Kidney capillary endothelial cell (primary cell): ENCODE measurements at regions not wholly inside any gene's neighbourhood (a gene's known extent, or its start where the extent isn't known, plus 50 kb on each side); places are given as distances from the start of the nearest gene placed in this dataset.
"Not testable (repeated sequence)": the region's sequence is repeated elsewhere in the genome, so short reads cannot be mapped to it uniquely, and the experiment has no call there.

Experiments
- DNase-seq: peaks from one replicate; pipeline ENCODE4 v3.0.0-alpha.2; 2018; ENCODE audit warnings: low spot score

DNA sequence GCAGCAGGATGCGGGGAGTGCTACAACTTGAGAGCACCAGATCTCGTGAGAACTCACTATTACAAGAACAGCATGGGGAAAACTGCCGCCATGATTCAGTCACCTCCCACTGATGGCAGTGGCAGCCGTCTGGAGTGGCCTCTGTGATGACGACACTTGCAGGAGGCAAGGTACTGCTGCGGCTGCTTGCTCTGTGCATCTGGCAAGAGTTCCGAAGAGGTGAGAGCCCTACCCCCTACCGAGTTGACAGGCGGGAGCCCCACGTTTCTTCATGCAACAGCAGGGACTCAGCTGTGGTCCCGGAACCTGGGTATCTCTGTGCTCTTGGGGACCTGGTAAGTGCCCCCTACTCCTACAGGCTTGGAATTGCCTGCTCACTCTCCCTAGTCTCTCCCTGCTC is 1672.7 kb upstream of the TMEFF2 start:
- DNase-seq = no peak

- DNase-seq = no peak
Measured at GRCh38 chr2:193861557-193861956, 1666.8 kb upstream of the TMEFF2 start.

- no peak for DNase-seq
Measured at GRCh38 chr2:193847991-193848390, 1653.3 kb upstream of the TMEFF2 start.

DNA sequence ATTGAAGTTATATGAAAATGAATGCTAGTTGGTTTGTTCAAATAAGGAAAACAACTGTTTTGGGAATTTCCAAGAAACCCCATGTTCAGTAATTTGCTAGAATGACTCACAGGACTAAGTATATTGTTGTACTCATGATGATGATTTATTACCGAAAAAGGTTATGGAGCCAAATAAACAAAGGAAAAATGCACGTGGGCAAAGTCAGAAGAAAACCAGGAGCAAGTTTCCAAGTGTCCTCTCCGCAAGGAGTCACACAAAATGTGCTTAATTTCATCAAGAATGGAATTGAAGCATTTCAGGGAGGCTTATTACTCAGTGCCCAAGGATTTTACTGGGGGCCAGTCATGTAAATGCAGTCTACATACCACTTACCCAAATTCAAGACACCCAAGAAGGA is 1652.4 kb upstream of the TMEFF2 start:
- DNase-seq = no peak

GRCh38 chr2:193845604-193846003 is 1650.9 kb upstream of the TMEFF2 start:
- DNase-seq = no peak

DNA sequence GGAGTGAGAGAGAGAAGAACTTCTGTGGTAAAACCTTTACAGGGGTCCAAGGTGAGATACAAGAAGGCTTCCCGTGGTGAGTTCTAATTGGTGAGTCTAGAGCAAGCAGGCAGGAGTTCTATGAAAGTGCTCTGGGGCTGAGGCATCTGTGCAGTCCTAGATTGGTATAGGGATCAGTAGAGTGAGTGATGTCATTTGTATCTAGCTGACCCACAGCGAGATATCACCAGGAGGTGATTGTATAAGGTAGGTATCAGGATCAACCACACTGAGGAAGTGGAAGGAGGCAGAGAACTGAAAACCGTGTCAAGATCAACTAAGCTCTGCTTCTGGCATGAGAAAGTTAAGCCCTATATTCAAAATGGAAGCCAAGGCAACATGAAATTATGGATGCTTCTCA is 1648.9 kb upstream of the TMEFF2 start:
- no peak for DNase-seq

DNA sequence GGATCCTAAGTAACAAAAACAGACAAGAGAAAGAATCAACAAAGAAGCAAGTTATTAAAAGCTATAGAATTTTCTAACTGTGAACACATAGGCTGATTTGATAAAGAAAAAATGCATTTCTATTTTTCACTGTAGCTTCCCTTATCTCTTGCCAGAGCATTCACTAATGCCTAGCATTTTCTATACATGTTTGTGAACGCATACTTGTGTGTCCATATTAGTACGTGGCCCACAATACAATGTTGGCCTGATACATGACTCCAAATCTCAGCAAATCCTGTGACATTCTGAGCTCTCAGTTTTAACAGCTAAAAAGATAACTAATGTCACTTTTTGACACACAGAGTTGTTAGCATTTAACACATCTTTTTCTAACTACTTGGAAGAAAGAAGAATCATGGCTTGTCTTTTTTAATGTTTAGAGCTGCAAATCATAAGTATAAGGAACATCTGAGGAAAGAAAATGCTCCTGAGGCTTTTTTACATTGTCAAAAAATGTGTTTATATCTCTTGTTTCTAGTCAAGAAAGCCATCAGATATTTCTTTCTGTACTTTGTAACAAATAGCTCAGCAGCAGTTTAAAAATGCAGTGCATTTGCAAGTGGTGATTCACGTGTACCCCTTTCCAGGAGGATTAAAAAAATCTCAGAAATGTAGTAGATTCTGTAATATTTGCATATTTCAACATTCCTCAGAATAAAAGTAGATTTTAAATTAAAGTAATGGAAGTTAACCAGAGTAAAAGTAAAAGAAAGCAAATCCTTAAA is 1646.8 kb upstream of the TMEFF2 start:
- DNase-seq = no peak

GRCh38 chr2:193837111-193837738 is 1642.5 kb upstream of the TMEFF2 start:
- no peak for DNase-seq

GRCh38 chr2:193836424-193837006 is 1641.8 kb upstream of the TMEFF2 start:
- DNase-seq = not testable (repeated sequence)

DNA sequence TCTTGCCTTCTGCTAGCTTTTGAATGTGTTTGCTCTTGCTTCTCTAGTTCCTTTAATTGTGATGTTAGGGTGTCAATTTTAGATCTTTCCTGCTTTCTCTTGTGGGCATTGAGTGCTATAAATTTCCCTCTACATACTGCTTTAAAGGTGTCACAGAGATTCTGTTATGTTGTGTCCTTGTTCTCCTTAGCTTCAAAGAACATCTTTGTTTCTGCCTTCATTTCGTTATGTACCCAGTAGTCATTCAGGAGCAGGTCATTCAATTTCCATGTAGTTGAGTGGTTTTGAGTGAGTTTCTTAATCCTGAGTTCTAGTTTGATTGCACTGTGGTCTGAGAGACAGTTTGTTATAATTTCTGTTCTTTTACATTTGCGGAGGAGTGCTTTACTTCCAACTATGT is 1639.2 kb upstream of the TMEFF2 start:
- not testable (repeated sequence) for DNase-seq

DNA sequence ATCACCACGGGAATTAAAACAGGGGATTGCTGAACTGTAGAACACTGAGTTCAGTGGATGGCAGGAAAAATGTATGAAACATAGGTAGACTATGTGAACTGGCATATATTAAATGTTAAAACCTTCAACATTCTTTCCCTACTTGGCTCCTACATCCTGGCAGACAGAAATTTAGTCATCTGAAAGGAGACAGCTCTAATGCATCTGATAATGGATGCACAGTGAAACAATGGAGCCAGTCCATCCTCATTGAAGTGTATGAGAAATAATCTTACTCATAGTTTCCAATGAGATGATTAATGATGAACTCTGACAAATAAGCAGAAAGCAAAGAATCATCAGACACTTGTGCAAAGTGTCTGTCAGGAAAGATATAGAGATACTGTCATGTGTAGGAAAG is 1629.7 kb upstream of the TMEFF2 start:
- DNase-seq = peak; percentile 79

- DNase-seq = no peak
Measured at GRCh38 chr2:193818801-193819499, 1624.2 kb upstream of the TMEFF2 start.

DNA sequence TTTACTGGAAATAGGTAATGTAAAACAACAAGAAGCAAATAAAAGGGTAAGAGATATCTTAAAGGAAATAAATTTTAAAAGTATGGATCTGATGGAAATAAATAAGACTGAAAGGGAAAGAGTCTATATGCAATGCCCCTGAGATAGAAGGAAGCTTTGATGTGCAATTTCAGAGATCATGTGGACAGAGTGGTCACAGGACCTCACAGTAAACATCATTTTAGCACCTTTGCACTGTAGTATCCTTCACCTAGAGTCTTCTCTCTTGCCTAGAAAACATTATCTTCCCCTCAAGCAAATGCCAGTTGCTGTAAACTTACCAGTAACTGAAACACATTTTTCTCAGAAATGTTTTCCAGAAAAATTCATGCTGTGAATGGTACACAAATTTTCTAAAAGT is 1621.3 kb upstream of the TMEFF2 start:
- no peak for DNase-seq

GRCh38 chr2:193810533-193810932 is 1615.8 kb upstream of the TMEFF2 start:
- DNase-seq = no peak

GRCh38 chr2:193808877-193809276 is 1614.1 kb upstream of the TMEFF2 start:
- DNase-seq = peak; percentile 16

GRCh38 chr2:193806088-193806774 is 1611.5 kb upstream of the TMEFF2 start:
- no peak for DNase-seq

- DNase-seq = no peak
Measured at GRCh38 chr2:193796847-193797246, 1602.1 kb upstream of the TMEFF2 start.

- DNase-seq = no peak
Measured at GRCh38 chr2:193793914-193794313, 1599.2 kb upstream of the TMEFF2 start.

DNA sequence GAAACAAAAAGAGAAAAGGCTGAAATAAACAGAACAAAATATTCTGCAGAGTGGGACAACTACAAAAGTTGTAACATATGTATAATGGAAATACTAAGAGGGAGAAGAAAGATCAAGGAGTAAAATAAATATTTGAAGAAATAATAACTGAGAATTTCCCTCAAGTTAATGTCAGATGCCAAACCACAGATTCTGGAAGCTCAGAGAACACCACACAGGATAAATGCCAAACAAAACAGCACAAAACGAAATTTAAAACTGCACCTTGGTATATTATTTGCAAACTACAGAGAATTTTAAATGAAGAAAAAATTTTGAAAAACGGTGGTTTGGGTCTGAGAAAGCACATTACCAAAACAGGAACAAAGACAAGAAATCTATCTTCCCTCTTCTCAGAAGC is 1588.9 kb upstream of the TMEFF2 start:
- no peak for DNase-seq

GRCh38 chr2:193778293-193778692 is 1583.6 kb upstream of the TMEFF2 start:
- DNase-seq = no peak

DNA sequence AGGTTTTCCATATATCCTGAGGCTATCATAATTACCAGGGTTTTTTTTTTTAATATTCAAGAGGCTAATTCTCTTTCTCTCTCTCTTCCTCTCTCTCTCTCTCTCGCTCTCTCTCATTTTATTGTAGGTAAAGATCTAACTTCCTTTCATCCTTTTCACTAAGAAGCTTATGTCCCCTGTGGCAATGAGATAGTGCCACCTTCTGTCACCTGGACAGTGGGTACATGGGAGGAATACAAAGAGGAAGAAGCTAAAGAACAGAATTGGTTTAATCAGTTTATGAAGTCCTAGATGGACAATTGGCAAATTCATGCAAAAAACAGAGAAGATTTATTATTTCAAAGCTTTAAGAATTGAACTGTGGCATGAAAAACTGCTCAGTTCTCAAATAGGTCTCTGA is 1582.3 kb upstream of the TMEFF2 start:
- no peak for DNase-seq

- DNase-seq = no peak
Measured at GRCh38 chr2:193774166-193774565, 1579.4 kb upstream of the TMEFF2 start.
